ENCODE measurements at regions not wholly inside any gene's neighbourhood (a gene's known extent, or its start where the extent isn't known, plus 50 kb on each side); places are given as distances from the start of the nearest gene placed in this dataset.

GRCh38 chr3:83807511-83807910 is 1151.3 kb upstream of the CADM2 start:
- Histone ChIP-seq H3K23ac (ENCODE audit: insufficient read length, low read depth, low read length) (no peak overlapping the region), H2BK12ac (ENCODE audit: insufficient read length, low read depth, low read length) (no peak overlapping the region), H2BK5ac (ENCODE audit: insufficient read length, low read length) (no peak overlapping the region), H4K8ac (replicated peaks; ENCODE audit: insufficient read length, low read depth, low read length) (no peak overlapping the region), H3K9ac (ENCODE audit: extremely low read depth, insufficient read length, low read length) (no peak overlapping the region), H3K18ac (ENCODE audit: insufficient read length, low read depth, low read length) (no peak overlapping the region), H2BK20ac (ENCODE audit: low read depth, low read length, poor library complexity, severe bottlenecking) (no peak overlapping the region), H2BK15ac (ENCODE audit: low read depth, low read length) (no peak overlapping the region), H2BK120ac (ENCODE audit: low read depth, low read length, poor library complexity, severe bottlenecking) (no peak overlapping the region), H3K4ac (ENCODE audit: low read depth, low read length) (no peak overlapping the region), H3K79me1 (ENCODE audit: insufficient read depth, low read depth, low read length, poor library complexity, severe bottlenecking) (no peaks in the 10 kb centered on the region), H3K9me3 (ENCODE audit: control insufficient read depth, low read depth, low read length) (no peaks in the 10 kb centered on the region), H3K56ac (ENCODE audit: insufficient read length, low read depth, low read length) (no peak overlapping the region), H4K5ac (ENCODE audit: insufficient read length, low read depth, low read length) (no peak overlapping the region), H3K27me3 (ENCODE audit: insufficient read depth, low read length) (no peaks in the 10 kb centered on the region), H2AFZ (ENCODE audit: low read length) (no peak overlapping the region), H4K91ac (ENCODE audit: insufficient read length, low read depth, low read length) (no peak overlapping the region), H3K27ac (ENCODE audit: insufficient read length, low read depth, low read length) (no peak overlapping the region), H3K23me2 (ENCODE audit: insufficient read length, low read depth, low read length, poor library complexity, severe bottlenecking) (no peaks in the 10 kb centered on the region), H3K4me2 (ENCODE audit: insufficient read depth, insufficient read length, low read length) (no peak overlapping the region), H3T11ph (ENCODE audit: low read length) (no peak overlapping the region), H3K14ac (ENCODE audit: insufficient read depth, low read length) (no peak overlapping the region), H3K79me2 (ENCODE audit: insufficient read depth, low read length) (no peaks in the 10 kb centered on the region), H4K20me1 (ENCODE audit: control insufficient read depth, insufficient read depth, insufficient read length) (no peaks in the 10 kb centered on the region), H2AK5ac (ENCODE audit: insufficient read length, low read length) (no peak overlapping the region), H3K4me1 (ENCODE audit: insufficient read depth, low read length) (no peaks in the 10 kb centered on the region)
- no CpG with 5 or more reads among the region's 3 CpGs for WGBS (ENCODE audit: extremely low coverage, insufficient read length, low lambda C conversion rate)
- no peak for DNase-seq
- Mint-ChIP-seq H3K4me1 (no peaks in the 10 kb centered on the region), H3K27ac (no peak overlapping the region), H3K36me3 (ENCODE audit: insufficient read depth in 1 of 3, low read depth in 3 of 3) (peaks cover 0 to 4% (median 0%) of the 10 kb centered on the region in 3 experiments; a peak in 2 of 7 replicates), H3K27me3 (ENCODE audit: low read depth) (no peaks in the 10 kb centered on the region), H3K9me3 (peaks cover 2 to 8% of the 10 kb centered on the region in 2 experiments; a peak in 3 of 5 replicates), H3K4me3 (no peak overlapping the region)
- TF ChIP-seq CTCF (conservative IDR thresholded peaks at IDR 0.05) = no peak
